HepG2 (cell line): ENCODE measurements at regions not wholly inside any gene's neighbourhood (a gene's known extent, or its start where the extent isn't known, plus 50 kb on each side); places are given as distances from the start of the nearest gene placed in this dataset.

Experiments
- ATAC-seq: fragments of 200-7000 bp; cut with Tn5 transposase; 3 replicates; pipeline ENCODE4 v1.9.1; 2020; ENCODE audit warnings: mild to moderate bottlenecking, moderate library complexity
- BruUV-seq: library from RNA; stranded (reverse); fragments of 400-500 nt; replicated peaks from 2 replicates; lab custom pipeline; 2021; lab: Mats Ljungman, UMichigan
- CTCF ChIA-PET: fragments of 300-600 bp; formaldehyde crosslinking; extraction: SDS; loops from one replicate; lab custom pipeline; 2021; ENCODE audit warnings: low total read pairs, inconsistent platforms, low intra/inter-chr PET ratio; lab: Yijun Ruan, JAX
- POLR2A ChIA-PET: fragments of 350-600 bp; sonication (Branson Sonifier 250); formaldehyde crosslinking; loops from one replicate; lab custom pipeline; 2020; ENCODE audit warnings: antibody characterized with exemption, inconsistent platforms; lab: Yijun Ruan, JAX
- DNase-seq: peaks from one replicate; pipeline ENCODE4 v3.0.0-alpha.2; 2015; ENCODE audit warnings: low spot score
- FAIRE-seq: peaks from 3 replicates; lab custom pipeline; 2011; peaks lifted over from hg19 to GRCh38; lab: Jason Lieb, UNC
- H2AFZ ChIP-seq: one replicate; pipeline ENCODE4 v1.6.1; 2011; ENCODE audit warnings: low read length, inconsistent platforms
- H3K27ac ChIP-seq: fragments of 300-600 bp; 3 replicates; pipeline ENCODE4 v1.8.0; 2011; ENCODE audit warnings: mixed run types, mild to moderate bottlenecking, mixed read lengths, low read length, inconsistent platforms; ENCODE audit not compliant: insufficient read depth; ENCODE audit errors: extremely low read length
- H3K27me3 ChIP-seq, 2 experiments: fragments of 200-600 bp in 1 of 2; 2 replicates in 1 of 2; 3 replicates in 1 of 2; pipeline versions ENCODE4 v1.6.0 to v1.8.0; 2011; ENCODE audit warnings: low read length in 2 of 2, mild to moderate bottlenecking in 2 of 2, moderate library complexity in 2 of 2, inconsistent platforms in 1 of 2; ENCODE audit not compliant: insufficient read depth in 2 of 2, control insufficient read depth in 1 of 2
- H3K36me3 ChIP-seq, 2 experiments: fragments of 200-600 bp in 1 of 2; replicated peaks in 1 of 2; 2 replicates in 1 of 2; 3 replicates in 1 of 2; pipeline versions ENCODE4 v1.5.1 to v1.8.0; 2011; ENCODE audit warnings: low read length in 2 of 2, inconsistent platforms in 1 of 2; ENCODE audit not compliant: insufficient read depth in 2 of 2, control insufficient read depth in 1 of 2
- H3K4me1 ChIP-seq: 2 replicates; pipeline ENCODE4 v1.5.1; 2012; ENCODE audit warnings: low read length, inconsistent platforms; ENCODE audit not compliant: insufficient read depth
- H3K4me2 ChIP-seq: 2 replicates; pipeline ENCODE4 v1.6.0; 2011; ENCODE audit warnings: low read depth, low read length, inconsistent platforms
- H3K4me3 ChIP-seq, 3 experiments: fragments of 200-600 bp in 1 of 3; sonication (generic), shearing (Covaris generic) in 1 of 3; replicated peaks in 1 of 3; 2 replicates each; pipeline ENCODE4 v1.5.1; 2011 to 2016; ENCODE audit warnings: low read length in 3 of 3, inconsistent platforms in 2 of 3, low read depth in 2 of 3, mild to moderate bottlenecking in 2 of 3, control low read depth in 1 of 3, mixed read lengths in 1 of 3; ENCODE audit not compliant: insufficient read depth in 1 of 3
- H3K79me2 ChIP-seq: one replicate; pipeline ENCODE4 v1.6.1; 2011; ENCODE audit warnings: low read length, inconsistent platforms; ENCODE audit not compliant: insufficient read depth
- H3K9ac ChIP-seq: 2 replicates; pipeline ENCODE4 v1.6.0; 2011; ENCODE audit warnings: mild to moderate bottlenecking, low read depth, low read length, inconsistent platforms; ENCODE audit not compliant: insufficient read depth
- H3K9me3 ChIP-seq: 2 replicates; pipeline ENCODE4 v1.5.1; 2012; ENCODE audit warnings: mild to moderate bottlenecking, low read length
- H4K20me1 ChIP-seq: 2 replicates; pipeline ENCODE4 v1.6.0; 2011; ENCODE audit warnings: inconsistent platforms, mild to moderate bottlenecking, low read length, moderate library complexity; ENCODE audit not compliant: insufficient read depth
- BATF2 ChIP-seq: sonication (generic); formaldehyde crosslinking; IDR thresholded peaks from 2 replicates; pipeline ENCODE4 v1.8.0; 2022; ENCODE audit warnings: mild to moderate bottlenecking, missing genetic modification reagents, moderate library complexity
- E2F1 ChIP-seq: sonication (generic); formaldehyde crosslinking; IDR thresholded peaks from 2 replicates; pipeline ENCODE4 v1.5.0; 2020; ENCODE audit warnings: missing genetic modification reagents
- FOXA3 ChIP-seq: IDR thresholded peaks from 2 replicates; pipeline ENCODE4 v1.6.1; 2016; ENCODE audit warnings: missing genetic modification reagents, missing compliant biosample characterization
- HOXD1 ChIP-seq: sonication (generic); formaldehyde crosslinking; IDR thresholded peaks from 2 replicates; pipeline ENCODE4 v1.5.0; 2020; ENCODE audit warnings: missing genetic modification reagents
- KDM2A ChIP-seq: sonication (generic); formaldehyde crosslinking; IDR thresholded peaks from 2 replicates; pipeline ENCODE4 v1.4.0; 2020; ENCODE audit warnings: low read depth, missing genetic modification reagents, borderline replicate concordance
- KLF13 ChIP-seq: sonication (generic); formaldehyde crosslinking; IDR thresholded peaks from 2 replicates; pipeline ENCODE4 v1.4.0; 2020; ENCODE audit warnings: mild to moderate bottlenecking, missing genetic modification reagents
- KLF9 ChIP-seq: IDR thresholded peaks from 2 replicates; pipeline ENCODE4 v1.6.1; 2016; ENCODE audit warnings: low read depth
- KMT2B ChIP-seq: IDR thresholded peaks from 2 replicates; pipeline ENCODE4 v1.6.1; 2016; ENCODE audit warnings: missing genetic modification reagents, missing compliant biosample characterization
- MATR3 ChIP-seq: sonication (generic); formaldehyde crosslinking; IDR thresholded peaks from 2 replicates; pipeline ENCODE4 v1.4.0; 2020; ENCODE audit warnings: missing genetic modification reagents
- MEIS1 ChIP-seq: sonication (generic); formaldehyde crosslinking; IDR thresholded peaks from 2 replicates; pipeline ENCODE4 v1.9.0; 2021; ENCODE audit warnings: mild to moderate bottlenecking, missing genetic modification reagents, moderate library complexity, borderline replicate concordance
- REXO4 ChIP-seq: sonication (generic); formaldehyde crosslinking; IDR thresholded peaks from 2 replicates; pipeline ENCODE4 v1.8.0; 2022; ENCODE audit warnings: missing genetic modification reagents, mild to moderate bottlenecking, borderline replicate concordance
- SNAPC5 ChIP-seq: sonication (generic); formaldehyde crosslinking; IDR thresholded peaks from 2 replicates; pipeline ENCODE4 v1.8.1; 2023; ENCODE audit warnings: mild to moderate bottlenecking, missing genetic modification reagents, borderline replicate concordance
- TEF ChIP-seq: sonication (generic); formaldehyde crosslinking; IDR thresholded peaks from 2 replicates; pipeline ENCODE4 v1.5.0; 2020; ENCODE audit warnings: missing genetic modification reagents
- ZNF33A ChIP-seq: sonication (generic); formaldehyde crosslinking; IDR thresholded peaks from 2 replicates; pipeline ENCODE4 v1.5.1; 2020; ENCODE audit warnings: missing genetic modification reagents, mild to moderate bottlenecking, moderate library complexity, borderline replicate concordance
- ZSCAN30 ChIP-seq: sonication (generic); formaldehyde crosslinking; IDR thresholded peaks from 2 replicates; pipeline ENCODE4 v1.5.0; 2020; ENCODE audit warnings: mild to moderate bottlenecking, missing genetic modification reagents
- WGBS: methylation state at CpG from one replicate; pipeline ENCODE4 v1.1.6; 2017; ENCODE audit warnings: low lambda C conversion rate; 5-methylcytosine and 5-hydroxymethylcytosine counted together
- in situ Hi-C: cut with HindIII; loops from 2 replicates; pipeline ENCODE4 v1.10.0; 2017; ENCODE audit warnings: low pct_unique_long_range_greater_than_20kb; ENCODE audit not compliant: extremely low pct_ligation_motif_present
- intact Hi-C: fragments of 100-400 bp; cut with micrococcal nuclease; formaldehyde crosslinking; loops from one replicate; pipeline ENCODE4 v1.10.0; 2022; ENCODE audit not compliant: unreplicated experiment

GRCh38 chr19:28697308-28697707 lies 515.6 kb downstream of the UQCRFS1 start:
- intact Hi-C loops (no loop called here), in situ Hi-C loops (no loop called here)
- H3K9me3 ChIP-seq, result peaks cover 72% of the 10 kb centered on the region
- no peak overlapping the region for H2AFZ ChIP-seq
- H3K9ac ChIP-seq, result no peak overlapping the region
- ChIA-PET POLR2A (no interaction called here), CTCF (no interaction called here)
- no peak for ATAC-seq
- WGBS, result 0% methylated on average over 1 of the region's 1 CpG
- H3K4me2 ChIP-seq, result no peak overlapping the region
- H3K36me3 ChIP-seq, result no peaks in the 10 kb centered on the region
- H4K20me1 ChIP-seq, result no peaks in the 10 kb centered on the region
- no peaks in the 10 kb centered on the region for H3K27me3 ChIP-seq
- no peak overlapping the region for H3K27ac ChIP-seq
- no peaks in the 10 kb centered on the region for H3K4me1 ChIP-seq
- DNase-seq, result no peak
- no TSS peak for BruUV-seq
- no peak overlapping the region for H3K4me3 ChIP-seq
- H3K79me2 ChIP-seq, result no peaks in the 10 kb centered on the region
- FAIRE-seq, result no peak
- no peak for TF ChIP-seq ZNF33A

GRCh38 chr19:28694812-28695211 lies 518.1 kb downstream of the UQCRFS1 start:
- no peak for FAIRE-seq
- H3K27ac ChIP-seq, result no peak overlapping the region
- POLR2A ChIA-PET, result no interaction called here
- H3K4me3 ChIP-seq, result no peak overlapping the region
- no TSS peak for BruUV-seq
- no peaks in the 10 kb centered on the region for H3K79me2 ChIP-seq
- TF ChIP-seq MEIS1 (CRISPR knock-in tag) (no peak), E2F1 (CRISPR knock-in tag) (no peak), ZSCAN30 (no peak), KMT2B (CRISPR knock-in tag) (no peak), KDM2A (CRISPR knock-in tag) (no peak), SNAPC5 (CRISPR knock-in tag) (no peak), REXO4 (CRISPR knock-in tag) (no peak), MATR3 (CRISPR knock-in tag) (no peak), HOXD1 (CRISPR knock-in tag) (no peak), KLF13 (no peak), BATF2 (CRISPR knock-in tag) (no peak), TEF (CRISPR knock-in tag) (no peak), FOXA3 (CRISPR knock-in tag) (no peak), KLF9 (CRISPR knock-in tag) (no peak)
- TF ChIP-seq, all 625 proteins: peak for 0
- intact Hi-C loops, result no loop called here
- Histone ChIP-seq H4K20me1 (no peaks in the 10 kb centered on the region), H3K4me1 (no peaks in the 10 kb centered on the region), H3K9ac (no peak overlapping the region), H3K9me3 (peaks cover 85% of the 10 kb centered on the region), H2AFZ (no peak overlapping the region), H3K36me3 (no peaks in the 10 kb centered on the region), H3K4me2 (no peak overlapping the region), H3K27me3 (no peaks in the 10 kb centered on the region)
- WGBS, result 2% methylated on average over 3 of the region's 5 CpGs
- in situ Hi-C loops, result no loop called here
- no peak for ATAC-seq
- no peak for DNase-seq
- CTCF ChIA-PET, result no interaction called here
